ENCODE measurements at regions not wholly inside any gene's neighbourhood (a gene's known extent, or its start where the extent isn't known, plus 50 kb on each side); places are given as distances from the start of the nearest gene placed in this dataset.
"Not testable (repeated sequence)": the region's sequence is repeated elsewhere in the genome, so short reads cannot be mapped to it uniquely, and the experiment has no call there.

DNA sequence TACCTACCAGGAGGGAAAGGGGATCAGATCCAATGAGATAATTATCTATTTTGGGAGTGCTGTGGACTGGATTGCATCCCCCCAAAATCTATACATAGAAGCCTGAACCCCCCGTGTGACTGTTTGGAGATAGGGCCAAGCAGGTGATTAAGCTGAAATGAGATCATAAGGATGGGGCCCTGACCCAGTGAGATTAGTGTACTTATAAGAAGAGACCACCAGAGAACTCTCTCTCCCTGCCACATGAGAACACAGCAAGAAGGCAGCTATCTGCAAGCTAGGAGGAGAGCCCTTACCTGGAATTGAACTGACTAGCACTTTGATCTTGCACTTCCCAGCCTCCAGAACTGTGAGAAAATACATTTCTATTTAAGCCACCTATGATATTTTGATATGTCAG lies 132.2 kb upstream of the NOX3 start:
- no peak for DNase-seq (ENCODE audit: low read depth)

- no peak for DNase-seq (ENCODE audit: low read depth)
Measured at GRCh38 chr6:155586090-155586489, 130.5 kb upstream of the NOX3 start.

- no peak for DNase-seq (ENCODE audit: low read depth)
Measured at GRCh38 chr6:155584006-155584405, 128.4 kb upstream of the NOX3 start.

DNA sequence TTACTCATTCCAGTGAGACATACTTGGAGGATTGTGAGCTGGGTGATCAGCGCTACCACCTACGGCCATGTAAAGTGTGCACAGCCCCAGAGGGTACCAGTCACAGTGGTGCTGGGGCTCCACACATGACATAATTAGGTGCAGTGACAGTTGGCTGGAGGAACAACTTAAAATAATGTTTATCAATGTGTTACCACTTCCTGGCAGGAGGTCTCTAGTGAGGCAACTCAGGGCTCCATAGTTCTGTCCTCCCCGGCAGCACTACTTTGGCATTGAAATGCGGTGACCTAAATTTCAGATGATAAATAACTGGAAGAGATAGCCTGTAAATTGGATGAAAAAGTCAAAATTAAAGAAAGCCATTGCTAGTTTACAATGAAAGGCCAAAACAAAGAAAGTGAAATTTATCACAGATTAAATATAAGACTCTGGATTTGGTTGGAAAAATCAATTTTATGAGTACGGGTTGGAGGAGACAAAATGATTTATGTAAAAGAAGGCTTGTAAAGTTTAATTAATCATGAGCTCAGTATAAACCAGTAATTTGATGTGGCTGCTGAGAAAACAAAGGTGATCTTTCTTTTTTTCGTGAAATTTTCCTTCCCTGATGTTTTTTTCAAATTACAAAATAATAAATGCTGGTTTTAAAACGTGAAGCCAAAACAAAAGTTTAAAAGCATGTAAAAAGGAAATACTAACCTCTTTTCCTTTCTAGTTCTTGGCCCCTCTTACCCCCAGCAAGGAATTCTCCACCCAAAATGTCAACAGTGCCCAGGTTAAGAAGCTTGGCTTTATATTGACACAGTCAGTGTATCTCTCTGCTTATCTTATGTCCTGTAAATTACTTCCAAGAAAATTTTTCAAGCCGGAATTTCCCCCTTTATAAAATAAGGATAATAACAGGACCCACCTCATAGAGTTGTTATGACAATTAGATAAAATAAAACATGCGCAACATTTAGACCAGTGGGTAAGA lies 126.7 kb upstream of the NOX3 start:
- no peak for DNase-seq (ENCODE audit: low read depth)

- no peak for DNase-seq (ENCODE audit: low read depth)
Measured at GRCh38 chr6:155580904-155581303, 125.3 kb upstream of the NOX3 start.

DNA sequence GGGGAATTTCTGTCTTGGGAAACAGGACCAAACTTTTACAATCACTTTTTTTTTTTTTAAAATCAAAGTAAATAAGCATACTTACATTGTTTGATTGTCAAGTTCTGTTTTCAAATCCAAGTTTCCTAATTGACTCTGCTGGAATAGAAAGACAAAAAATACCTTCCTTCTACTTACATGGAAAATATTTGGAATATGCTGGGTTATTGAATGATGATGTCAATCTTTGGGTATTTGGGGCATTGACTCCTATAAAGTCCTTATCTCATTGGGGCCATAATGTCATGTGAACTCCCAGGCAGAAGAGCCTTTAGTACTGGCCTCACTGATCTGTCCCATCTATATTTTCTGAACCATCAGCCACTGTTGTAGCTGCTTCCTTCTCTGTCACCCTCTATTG lies 122.6 kb upstream of the NOX3 start:
- no peak for DNase-seq (ENCODE audit: low read depth)

- DNase-seq (ENCODE audit: low read depth): no peak
Measured at GRCh38 chr6:155561966-155562364, 106.3 kb upstream of the NOX3 start.

DNA sequence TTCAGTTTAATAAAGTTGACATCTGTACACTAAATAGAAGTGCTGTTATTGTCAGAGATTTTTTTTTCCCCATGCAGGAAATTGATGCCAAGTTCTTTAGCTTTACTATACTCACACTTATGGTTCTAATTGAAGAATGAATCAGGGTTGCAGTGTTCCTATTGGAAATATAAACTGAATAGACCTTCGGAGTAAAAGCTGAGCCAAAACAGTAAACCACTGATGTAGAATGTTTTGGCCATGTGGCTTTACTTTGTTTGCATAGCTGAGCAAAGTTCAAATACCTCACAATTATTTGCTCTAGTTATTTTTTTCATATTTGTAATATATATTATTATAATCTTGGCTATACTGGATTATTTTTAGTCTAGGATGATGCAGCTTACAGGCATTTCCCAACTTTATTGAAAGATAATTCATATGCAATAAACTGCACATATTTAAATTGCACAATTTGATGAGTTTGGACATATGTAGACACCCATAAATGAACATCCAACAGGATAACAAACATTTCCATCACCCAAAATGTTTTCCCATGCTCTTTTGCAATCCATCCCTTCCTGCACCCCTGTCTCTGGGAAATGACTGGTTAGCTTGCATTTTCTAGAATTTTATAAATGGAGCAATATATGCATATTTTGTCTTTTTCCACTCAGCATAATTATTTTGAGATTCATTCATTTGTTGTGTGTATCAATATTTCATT lies 105.8 kb upstream of the NOX3 start:
- no peak for DNase-seq (ENCODE audit: low read depth)

GRCh38 chr6:155549928-155550327 lies 94.3 kb upstream of the NOX3 start:
- DNase-seq (ENCODE audit: low read depth): no peak

DNA sequence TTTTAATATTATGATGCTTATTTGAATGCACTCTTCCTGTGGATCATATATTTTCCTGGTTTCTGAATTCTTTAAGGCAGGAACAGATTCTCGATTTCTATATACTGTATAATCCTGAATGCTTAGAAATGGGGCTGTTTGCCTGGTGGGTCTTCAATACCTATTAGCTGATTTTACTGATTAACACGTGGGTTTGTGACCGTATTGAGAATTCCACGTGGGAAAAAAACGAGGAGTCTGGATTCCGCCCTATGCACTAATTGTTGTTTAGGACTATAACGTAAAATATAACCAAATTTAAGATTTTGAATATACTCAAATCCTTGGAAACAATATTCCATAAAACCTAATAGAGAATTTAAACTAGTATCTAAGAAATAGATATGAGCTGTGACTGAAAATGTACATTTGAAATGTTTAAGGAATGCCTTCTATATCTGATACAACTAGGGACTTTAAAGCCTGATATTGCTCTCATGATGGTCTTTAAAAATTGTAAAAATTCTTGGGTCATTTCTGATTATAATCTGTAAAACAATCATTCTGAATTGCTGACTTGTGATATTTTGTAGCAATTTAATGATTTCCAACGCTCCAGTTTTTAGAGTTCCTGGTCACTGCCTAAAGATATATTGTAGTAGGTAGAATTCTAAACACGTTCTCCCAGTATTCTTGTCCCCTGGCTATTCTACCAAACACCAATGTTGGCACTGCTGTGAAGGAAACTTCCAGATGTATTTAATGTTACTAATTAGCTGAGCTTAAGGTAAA lies 93.6 kb upstream of the NOX3 start:
- no peak for DNase-seq (ENCODE audit: low read depth)

DNA sequence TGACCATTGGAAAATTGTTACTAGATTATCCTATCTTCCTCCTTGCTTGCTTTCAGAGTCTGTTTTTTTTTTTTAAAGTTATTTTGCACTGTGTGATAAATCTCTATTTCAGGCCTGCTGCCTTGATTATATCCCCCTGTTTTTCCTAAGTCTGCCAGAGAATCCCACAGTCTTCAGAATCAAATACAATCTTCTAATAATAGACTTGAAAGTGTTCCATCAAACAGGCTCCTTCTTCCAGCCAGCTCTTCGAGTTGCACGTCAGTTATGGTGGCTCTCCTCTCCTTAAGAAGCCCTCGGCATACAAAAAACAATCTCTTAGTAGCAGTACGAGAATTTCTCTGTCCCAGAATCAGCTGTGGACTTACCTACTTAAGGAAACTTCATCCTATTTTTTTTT lies 92.9 kb upstream of the NOX3 start:
- DNase-seq (ENCODE audit: low read depth): no peak

GRCh38 chr6:155544677-155545076 lies 89.0 kb upstream of the NOX3 start:
- no peak for DNase-seq (ENCODE audit: low read depth)

DNA sequence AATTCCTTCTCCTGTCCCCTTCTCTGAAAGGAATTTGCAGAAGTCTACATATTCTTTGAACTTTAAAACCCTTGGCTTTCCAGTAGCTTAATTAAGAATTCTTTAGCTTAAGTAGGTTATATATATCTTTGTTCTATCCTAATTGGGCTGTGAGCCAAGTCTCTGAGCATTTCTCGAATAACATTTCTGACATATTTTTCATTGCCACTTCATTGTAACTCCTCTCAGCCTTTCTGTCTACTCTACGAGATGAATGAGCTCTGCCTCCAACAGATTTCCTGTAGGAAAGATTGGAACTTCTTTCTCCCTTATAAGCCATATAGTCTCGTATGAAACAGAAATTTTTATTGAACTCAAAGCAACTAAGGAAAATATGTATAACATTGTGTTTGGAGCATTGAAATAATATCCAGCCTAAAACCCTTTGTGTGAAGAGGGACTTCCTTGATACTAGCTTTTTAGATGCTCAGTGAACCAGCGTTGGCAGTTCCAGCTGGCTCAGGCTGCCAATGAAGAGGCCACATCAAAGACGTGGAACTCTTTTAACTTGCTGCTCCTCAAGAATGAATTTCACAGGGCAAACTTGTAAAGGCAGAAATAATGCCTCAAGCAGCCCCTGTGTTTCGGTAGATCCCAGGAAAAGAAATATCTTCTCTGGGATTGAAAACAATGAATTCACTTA lies 87.7 kb upstream of the NOX3 start:
- no peak for DNase-seq (ENCODE audit: low read depth)

DNA sequence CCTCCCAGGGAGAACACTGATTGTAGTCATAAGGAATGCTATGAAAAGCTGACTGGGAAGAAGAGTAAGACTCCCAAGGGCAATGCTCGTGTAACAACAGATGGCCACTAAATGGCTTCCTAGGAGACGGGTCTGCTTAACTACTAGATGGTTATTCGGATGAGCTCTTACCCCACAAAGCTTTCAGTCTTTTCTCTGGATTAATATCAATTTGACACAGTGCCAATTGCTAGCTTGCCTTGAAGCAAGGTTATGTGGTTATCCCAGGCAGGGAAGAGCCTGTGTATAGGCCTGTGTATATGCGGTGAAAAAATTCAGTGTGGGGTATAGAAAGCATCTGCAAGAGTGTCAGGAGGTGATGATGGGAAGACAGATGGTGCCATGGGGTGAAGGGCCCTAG lies 86.4 kb upstream of the NOX3 start:
- no peak for DNase-seq (ENCODE audit: low read depth)

- DNase-seq (ENCODE audit: low read depth): no peak
Measured at GRCh38 chr6:155538708-155539390, 83.2 kb upstream of the NOX3 start.

DNA sequence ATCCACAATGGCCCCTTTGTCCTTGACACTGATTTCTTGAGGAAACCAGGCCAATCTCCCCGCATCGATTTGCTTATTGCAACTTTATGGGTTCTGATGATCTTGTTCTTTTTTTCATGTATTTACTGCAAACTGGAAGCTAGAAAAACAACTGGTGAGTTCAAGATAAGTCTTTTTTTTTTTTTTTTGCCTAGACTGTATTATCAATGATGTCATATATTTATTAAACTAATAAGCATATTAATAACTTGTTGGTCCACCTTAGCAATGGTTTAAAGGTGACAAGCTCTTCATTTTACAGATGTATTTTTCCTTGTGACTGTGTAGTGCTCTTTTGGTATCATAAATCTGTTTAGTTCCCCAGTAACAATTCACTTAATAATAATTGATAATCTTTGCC lies 79.0 kb upstream of the NOX3 start:
- DNase-seq (ENCODE audit: low read depth): no peak

GRCh38 chr6:155530219-155530834 lies 74.7 kb upstream of the NOX3 start:
- peak; percentile 16 for DNase-seq (ENCODE audit: low read depth)

DNA sequence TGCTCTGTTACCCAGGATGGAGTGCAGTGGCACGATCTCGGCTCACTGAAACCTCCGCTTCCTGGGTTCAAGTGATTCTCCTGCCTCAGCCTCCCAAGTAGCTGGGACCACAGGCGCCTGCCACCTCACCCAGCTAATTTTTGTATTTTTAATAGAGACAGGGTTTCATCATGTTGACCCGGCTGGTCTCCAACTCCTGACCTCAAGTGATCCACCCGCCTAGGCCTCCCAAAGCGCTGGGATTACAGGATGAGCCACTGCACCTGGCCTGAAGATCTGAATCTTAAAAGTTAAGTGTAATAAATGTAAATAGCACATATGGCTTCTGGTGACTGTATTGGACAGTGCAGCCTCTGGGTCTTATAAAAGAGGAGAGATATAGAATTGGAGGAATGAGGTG lies 74.2 kb upstream of the NOX3 start:
- DNase-seq (ENCODE audit: low read depth): not testable (repeated sequence)

- DNase-seq (ENCODE audit: low read depth): no peak
Measured at GRCh38 chr6:155528982-155529453, 73.4 kb upstream of the NOX3 start.

DNA sequence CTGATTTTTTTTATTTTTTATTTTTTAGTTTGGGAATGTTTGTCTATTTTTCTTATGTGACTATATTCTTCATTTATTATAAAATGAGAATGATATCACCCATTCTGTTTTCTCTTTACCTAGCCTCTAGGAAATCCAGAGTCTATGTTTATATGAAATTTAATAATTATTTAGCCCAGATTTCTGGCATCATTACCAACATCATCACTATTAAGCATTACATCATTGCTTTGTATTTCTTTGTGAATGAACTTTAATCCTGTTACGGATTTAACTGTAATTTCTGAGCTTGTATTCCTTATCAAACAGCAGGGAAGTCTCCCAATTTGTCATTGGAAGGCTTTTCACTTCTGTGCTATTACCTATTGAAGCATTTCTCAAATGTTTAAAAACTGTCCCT lies 72.7 kb upstream of the NOX3 start:
- DNase-seq (ENCODE audit: low read depth): no peak

DNA sequence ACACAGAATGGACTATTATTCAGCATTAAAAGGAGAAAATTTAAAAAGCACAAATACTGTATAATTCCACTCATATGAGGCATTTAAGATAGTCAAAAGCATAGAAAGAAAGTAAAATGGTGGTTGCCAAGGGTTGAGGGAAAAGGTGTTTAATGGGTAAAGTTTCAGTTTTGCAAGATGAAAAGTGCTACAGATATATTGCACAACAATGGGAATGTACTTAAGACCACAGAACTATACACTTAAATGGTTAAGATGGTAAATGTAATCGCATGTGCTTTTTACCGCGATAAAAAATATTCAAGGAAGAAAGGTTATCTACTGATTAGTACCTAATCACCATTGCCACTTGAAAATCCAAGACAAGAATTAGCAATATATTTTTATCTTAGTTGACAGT lies 71.8 kb upstream of the NOX3 start:
- DNase-seq (ENCODE audit: low read depth): no peak
